ENCODE measurements at regions not wholly inside any gene's neighbourhood (a gene's known extent, or its start where the extent isn't known, plus 50 kb on each side); places are given as distances from the start of the nearest gene placed in this dataset.
"Not testable (repeated sequence)": the region's sequence is repeated elsewhere in the genome, so short reads cannot be mapped to it uniquely, and the experiment has no call there.

DNA sequence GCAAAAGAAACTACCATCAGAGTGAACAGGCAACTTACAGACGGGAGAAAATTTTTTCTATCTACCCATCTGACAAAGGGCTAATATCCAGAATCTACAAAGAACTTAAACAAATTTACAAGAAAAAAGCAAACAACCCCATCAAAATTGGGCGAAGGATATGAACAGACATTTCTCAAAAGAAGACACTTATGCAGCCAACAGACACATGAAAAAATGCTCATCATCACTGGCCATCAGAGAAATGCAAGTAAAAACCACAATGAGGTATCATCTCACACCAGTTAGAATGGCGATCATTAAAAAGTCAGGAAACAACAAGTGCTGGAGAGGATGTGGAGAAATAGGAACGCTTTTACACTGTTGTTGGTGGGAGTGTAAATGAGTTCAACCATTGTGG, 206.6 kb upstream of the HTR1E start:
- H3K4me2 ChIP-seq (ENCODE audit: insufficient read depth, insufficient read length, low read length); H2BK15ac ChIP-seq (ENCODE audit: low read depth, low read length); H2BK12ac ChIP-seq (ENCODE audit: insufficient read length, low read depth, low read length); H3K9me3 ChIP-seq (ENCODE audit: control insufficient read depth, low read depth, low read length); H3K4ac ChIP-seq (ENCODE audit: low read depth, low read length); H3T11ph ChIP-seq (ENCODE audit: low read length); H3K79me2 ChIP-seq (ENCODE audit: insufficient read depth, low read length); H2BK120ac ChIP-seq (ENCODE audit: low read depth, low read length, poor library complexity, severe bottlenecking); H3K4me1 Mint-ChIP-seq; H4K8ac ChIP-seq (replicated peaks; ENCODE audit: insufficient read length, low read depth, low read length); H3K27me3 Mint-ChIP-seq (ENCODE audit: low read depth); H2AFZ ChIP-seq (ENCODE audit: low read length); H3K79me1 ChIP-seq (ENCODE audit: insufficient read depth, low read depth, low read length, poor library complexity, severe bottlenecking); H2BK20ac ChIP-seq (ENCODE audit: low read depth, low read length, poor library complexity, severe bottlenecking); H4K91ac ChIP-seq (ENCODE audit: insufficient read length, low read depth, low read length); H3K23me2 ChIP-seq (ENCODE audit: insufficient read length, low read depth, low read length, poor library complexity, severe bottlenecking); DNase-seq; H3K18ac ChIP-seq (ENCODE audit: insufficient read length, low read depth, low read length); H4K20me1 ChIP-seq (ENCODE audit: control insufficient read depth, insufficient read depth, insufficient read length); H3K4me1 ChIP-seq (ENCODE audit: insufficient read depth, low read length); H3K14ac ChIP-seq (ENCODE audit: insufficient read depth, low read length); H3K27me3 ChIP-seq (ENCODE audit: insufficient read depth, low read length); H3K4me3 Mint-ChIP-seq; H3K23ac ChIP-seq (ENCODE audit: insufficient read length, low read depth, low read length); H3K9ac ChIP-seq (ENCODE audit: extremely low read depth, insufficient read length, low read length); H3K27ac Mint-ChIP-seq; H3K27ac ChIP-seq (ENCODE audit: insufficient read length, low read depth, low read length); H2BK5ac ChIP-seq (ENCODE audit: insufficient read length, low read length); H3K56ac ChIP-seq (ENCODE audit: insufficient read length, low read depth, low read length); H4K5ac ChIP-seq (ENCODE audit: insufficient read length, low read depth, low read length); H2AK5ac ChIP-seq (ENCODE audit: insufficient read length, low read length): not testable (repeated sequence)
- no CpG with 5 or more reads among the region's 4 CpGs for WGBS (ENCODE audit: extremely low coverage, insufficient read length, low lambda C conversion rate)
- Mint-ChIP-seq H3K36me3 (ENCODE audit: insufficient read depth in 1 of 3, low read depth in 3 of 3) (peaks cover 10 to 30% (median 24%) of the 10 kb centered on the region in 3 experiments), H3K9me3 (peaks cover 31 to 34% of the 10 kb centered on the region in 2 experiments)
